NCI-H1048 (cell line): ENCODE measurements at regions not wholly inside any gene's neighbourhood (a gene's known extent, or its start where the extent isn't known, plus 50 kb on each side); places are given as distances from the start of the nearest gene placed in this dataset.

Experiments used
- DNase-seq: peaks from one replicate; lab custom pipeline; 2025; lab: John Stamatoyannopoulos, UW

DNA sequence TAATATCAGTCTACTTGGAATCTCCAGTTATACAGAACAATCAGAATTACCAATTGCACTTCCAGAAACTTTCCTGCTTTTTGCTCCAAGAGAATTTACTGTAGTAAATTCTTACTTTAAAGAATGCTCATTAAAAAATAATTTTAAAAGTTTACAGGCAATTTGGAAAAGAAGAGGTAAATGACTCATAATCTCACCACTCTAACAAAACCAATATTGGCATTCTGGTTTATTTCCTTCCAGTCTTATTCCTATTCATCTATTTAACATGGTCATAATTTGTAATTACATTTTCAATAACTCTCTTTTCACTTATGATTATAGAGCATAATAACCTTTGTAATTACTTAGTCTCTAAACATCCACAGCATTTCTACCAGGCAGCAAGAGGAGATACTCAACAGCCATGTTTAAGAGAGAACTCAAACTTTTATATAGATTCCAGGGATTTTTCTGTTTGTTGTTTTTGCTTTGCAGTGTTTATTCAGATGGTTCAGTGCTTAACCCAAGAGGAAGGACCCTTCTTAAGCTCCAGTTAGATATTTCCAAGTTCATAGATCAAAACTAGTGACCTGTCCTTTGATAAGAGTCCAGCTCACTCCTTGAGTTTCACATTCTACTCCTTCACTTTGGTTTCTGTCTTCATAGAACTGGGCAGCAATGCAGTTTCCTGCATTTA lies 464.7 kb downstream of the TXNL1 start:
- no peak for DNase-seq

DNA sequence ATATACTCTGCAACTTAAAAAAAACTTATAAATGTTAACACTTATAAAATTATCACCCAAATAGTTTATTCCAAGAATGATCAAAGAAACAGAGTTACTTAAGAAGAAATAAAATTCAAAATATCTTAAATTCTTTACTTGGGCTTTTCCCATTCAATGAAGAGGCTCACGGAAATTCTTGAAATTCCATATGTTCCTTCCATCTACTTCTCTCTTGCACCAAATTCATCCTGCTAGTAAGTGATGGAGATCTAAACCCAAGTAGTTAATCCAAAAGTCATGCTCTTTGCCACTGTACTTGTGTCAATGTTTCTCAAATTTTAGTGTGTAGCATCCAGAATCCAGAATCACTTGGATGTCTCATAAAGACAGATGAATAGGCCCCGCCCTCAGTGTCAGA lies 465.9 kb downstream of the TXNL1 start:
- no peak for DNase-seq

DNA sequence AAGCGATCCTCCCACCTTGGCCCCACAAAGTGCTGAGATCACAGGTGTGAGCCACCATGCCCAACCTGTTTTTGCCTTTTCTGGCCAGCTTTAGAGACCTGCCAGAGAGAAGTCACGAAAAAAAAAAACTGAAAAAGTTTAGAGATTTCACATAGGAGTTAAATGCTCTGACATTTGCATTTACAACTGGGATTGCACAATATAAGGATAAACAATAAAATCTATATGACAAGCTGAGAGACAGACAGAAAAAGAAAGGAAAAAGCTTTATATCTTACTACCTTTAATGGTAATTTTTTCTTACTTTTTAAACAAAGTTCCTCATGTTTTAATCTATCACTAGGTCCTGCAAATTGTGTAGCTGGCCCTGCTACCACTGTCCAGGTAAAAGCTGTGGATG lies 466.5 kb downstream of the TXNL1 start:
- no peak for DNase-seq

DNA sequence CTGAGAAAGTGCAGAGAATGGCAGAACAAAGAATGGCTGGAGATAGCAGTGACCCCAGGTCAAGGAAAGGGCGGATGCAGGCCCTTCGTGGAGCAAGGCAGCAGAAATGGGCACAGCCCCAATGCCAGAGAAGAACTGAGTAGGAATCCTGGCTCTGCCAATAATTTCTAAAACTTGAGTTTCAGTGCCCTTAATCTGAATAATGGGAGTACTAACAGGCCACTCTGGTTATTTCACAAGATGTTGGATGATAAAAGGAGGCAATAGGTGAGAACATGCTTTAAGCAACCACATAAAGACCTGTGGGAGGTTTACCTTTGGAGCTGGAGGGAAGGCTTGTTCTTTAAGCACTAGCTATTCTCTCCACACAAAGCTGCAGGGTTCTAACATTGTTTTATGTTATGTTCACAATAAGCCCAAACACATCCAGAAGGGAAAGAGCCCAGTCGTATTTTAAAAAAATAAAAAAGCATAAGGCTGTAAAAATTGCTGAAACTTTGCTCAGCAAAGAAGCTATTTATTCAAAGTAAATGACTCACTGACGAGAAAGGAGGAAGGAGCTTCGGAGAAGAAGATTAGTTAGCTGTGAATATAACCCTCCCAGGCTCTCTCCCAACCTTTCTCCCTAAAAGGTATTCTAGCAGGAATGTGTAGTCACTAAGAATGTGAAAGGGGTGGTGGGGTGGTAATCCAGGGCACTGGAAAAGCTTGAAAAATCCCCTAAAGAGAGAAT lies 470.2 kb downstream of the TXNL1 start:
- no peak for DNase-seq

DNA sequence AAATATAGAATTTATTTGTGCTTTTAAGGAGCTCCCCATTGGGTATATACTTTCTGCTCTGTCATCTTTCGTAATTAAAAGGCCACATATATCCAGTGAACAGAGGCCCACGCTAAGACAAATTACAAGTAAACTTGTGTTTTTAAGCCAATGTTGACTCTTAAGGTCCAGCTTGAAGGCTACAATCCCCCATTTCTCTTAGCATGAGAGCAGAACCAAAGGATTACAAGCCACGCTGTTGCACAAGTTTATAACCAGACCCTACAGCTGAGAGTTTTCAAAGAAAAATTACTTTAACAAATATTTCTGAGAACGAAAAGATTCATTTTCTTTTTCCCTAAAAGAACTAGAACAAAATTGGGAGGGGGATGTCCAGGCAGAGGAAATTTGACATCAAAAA lies 471.0 kb downstream of the TXNL1 start:
- DNase-seq = no peak

DNA sequence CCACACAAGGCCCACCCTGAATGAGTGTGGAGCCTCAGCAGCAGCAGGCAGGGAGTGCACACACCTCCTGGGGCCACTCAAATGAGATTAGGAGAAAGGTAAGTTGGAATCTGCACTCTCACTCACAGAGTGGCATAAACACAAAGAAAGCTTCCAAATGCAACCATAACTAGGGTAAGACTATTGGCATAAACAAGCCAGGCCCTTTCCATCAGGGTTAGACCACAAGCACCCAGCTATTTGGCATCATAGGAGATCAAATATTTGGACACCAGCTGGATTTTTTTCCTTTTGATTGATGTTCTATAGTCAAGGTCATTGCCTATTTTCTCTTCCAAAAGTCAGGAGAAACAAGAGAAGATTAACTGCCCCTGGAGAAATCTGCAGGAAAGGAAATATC lies 471.5 kb downstream of the TXNL1 start:
- no peak for DNase-seq

DNA sequence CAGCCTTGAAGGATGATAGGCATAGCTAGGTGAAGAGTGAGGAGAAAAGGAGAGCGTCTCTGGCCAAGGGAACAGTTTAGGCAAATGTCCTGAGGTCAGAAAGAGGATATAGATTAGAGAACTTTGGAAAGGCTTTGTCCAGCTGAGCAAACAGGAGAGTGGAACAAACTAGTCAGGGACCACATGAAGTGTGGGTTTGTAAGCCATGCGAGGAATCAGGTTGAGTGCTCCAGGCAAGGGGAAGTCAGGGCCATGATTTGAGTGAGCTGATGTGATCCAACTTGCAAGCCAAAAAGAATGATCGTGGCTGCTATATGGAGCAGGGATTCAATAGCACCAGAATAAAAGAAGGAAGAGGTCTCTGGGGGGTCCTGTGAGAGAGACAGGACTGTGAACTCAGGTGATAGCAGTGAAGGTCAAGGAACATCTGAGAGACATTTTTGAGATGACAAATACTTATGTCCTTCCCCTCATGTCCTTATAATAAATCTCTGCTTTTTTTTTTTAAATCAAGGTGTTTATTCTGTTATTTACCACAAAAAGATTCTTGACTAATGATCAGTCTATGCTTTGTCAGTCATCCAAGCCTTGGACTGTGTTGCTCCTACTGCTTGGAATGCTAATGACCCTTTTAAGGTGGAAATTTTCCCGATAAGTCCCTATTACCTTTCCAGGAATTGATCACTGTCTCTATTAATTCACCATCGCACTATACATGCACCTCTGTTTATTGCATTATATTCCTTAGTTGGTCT lies 472.6 kb downstream of the TXNL1 start:
- DNase-seq = no peak

DNA sequence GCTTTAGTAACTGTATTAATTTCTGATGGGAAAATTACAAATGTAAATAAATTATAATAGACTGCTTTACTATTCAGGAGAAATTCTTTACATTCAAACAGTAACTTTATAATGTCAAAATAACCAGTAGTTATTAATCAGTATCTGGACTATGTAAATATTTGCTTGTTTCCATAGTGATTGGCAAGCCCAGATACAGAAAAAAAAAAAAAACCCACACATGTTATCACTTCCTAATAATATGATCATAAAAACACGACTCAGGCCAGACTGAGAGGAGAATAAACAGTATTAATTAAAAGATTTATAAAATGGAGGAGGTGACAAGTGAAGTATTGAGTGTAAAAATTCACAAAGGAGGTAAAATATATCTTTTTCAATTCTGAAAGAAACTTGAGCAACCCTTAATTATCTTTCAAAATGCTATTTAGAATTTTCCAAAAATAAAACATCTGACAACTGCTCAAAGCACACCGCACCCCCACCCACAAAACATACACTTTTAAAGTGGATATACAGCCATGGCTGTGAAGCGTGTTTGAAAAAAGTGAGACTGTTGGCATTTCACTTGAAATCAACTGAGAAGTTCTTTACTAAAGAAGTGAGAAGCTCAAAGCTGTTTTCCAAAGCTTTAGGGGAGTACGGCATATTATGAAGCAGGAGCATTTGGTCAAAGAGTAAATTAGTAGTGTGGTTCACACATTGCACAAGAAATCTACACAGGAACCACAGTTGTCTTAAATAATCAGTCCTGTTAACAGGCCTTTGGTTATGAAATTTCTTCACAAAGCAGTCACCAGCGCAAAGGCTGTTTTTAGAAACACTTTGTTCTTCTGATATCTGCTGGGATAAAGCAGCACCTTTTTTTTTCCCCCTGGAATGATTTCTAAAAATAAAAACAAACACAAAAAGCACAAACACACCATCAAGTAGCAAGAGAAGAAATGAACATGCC lies 475.8 kb downstream of the TXNL1 start:
- DNase-seq = no peak

DNA sequence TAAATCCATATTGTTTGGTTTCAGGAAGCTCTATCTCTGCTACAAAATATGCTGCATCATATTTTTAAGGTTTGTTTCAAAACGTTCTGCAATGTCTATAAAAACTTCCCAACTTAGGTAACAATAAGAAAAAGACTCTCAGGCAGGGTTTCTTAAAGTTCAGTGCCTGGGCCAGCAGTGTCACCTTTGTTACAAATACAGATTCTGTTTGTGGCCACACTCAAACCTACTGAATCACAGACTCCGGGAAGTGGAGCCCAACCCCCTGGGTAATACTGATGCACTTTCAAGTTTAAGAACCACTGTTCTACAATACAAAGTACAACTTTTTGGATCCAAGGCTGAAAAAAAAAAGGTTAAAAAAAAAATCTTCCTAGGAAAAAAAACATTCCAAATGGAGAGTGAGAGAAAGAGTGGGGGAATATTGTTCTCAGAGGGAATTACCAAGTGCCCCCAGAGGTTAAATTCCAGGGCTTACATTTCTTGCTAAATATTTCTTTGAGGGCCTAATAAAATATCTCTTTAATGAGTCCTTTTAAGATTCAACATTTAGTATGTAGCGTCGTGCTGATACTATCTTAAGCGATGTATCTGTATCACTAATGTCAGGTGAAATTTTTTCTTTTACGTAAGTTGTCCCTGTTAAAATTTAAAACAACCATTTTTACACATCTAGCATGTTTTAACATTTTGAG lies 476.7 kb downstream of the TXNL1 start:
- DNase-seq = no peak

DNA sequence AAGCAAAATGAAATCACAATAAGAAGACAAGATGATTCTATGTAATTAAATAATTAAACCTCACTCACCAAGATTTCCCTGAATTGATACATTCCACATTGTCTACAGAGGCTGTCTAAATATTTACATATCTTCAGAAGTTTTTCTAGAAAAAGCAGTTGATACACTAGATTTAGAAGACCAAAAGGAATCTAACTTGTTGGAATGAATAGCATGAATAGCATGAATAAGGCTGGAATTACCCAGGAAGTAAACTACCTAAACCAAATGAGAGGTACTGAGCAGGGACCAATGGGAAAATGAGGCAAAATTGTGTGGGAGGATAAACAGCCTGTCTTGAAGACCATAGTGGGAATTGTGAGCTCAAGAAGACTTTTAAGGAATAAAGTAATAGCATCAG lies 479.7 kb downstream of the TXNL1 start:
- no peak for DNase-seq

DNA sequence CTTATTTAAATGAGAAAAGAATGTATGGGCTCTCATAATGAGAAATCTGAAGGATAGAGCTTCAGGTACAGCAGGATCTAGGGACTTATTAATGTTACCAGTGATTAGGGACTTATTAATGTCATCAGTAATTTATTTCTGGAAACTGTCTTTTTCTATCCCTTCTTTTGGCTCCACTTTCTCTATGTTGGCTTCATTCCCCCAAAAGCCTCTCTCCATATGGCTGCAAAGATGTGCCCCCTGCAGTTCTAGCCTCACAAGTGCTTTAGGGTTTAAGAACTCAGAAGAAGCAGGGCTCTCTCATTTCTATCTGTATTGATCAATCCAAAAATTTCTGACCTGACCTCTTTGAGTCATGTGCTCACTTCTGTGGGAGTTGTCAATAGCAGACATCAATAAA lies 480.9 kb downstream of the TXNL1 start:
- no peak for DNase-seq

DNA sequence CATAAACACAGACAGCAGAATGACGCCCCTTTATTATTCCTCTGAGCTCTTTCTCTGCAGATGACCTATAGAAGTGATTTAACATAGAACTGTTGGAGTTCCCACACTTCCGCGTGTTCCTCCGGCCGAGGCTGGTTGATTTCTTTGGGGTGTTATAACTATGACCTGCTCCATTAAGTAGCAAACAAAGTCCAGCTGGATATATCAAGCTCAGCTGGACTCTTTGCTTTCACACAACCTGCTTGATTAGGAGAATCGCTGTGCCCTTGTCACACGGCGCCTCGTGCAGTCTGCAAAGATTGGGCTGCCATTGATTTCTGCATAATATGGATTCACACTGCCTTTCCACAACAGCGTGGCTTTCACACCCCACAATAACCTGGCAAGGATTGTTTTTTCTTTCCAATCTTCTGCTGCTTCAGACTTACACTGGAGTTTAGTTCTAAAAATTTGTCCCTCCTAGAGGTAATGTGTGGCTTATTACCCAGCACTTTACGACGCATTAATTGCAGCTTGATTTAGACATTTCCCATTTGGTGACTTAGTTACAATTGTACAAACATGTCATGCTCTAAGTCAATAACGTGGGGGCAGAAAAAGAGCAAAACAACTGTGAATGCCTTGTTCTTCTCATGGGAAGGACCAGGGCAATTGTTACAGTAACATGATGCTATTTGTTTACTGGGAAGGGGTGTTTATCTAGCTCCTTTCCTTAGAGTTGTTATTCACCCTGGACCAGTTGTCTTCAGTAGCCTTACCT lies 485.7 kb downstream of the TXNL1 start:
- DNase-seq = no peak

DNA sequence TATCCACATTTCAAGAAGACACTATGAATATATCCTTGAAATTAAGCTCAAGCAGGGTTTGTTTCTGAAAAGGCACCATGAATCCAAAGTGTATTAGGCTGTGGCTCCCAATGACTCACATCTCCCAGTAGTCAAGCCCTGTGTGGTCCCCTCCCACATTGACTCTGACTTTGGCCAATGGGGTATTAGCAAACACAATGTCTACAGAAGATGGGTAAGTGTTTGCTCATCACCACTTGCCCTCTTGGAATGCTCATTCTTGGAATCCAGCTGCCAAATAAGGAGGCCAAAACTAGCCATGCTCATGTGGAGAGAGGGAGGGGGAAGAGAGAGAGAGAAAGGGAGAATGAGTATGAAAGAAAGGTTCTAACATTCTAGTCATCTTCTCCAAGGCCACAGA lies 490.0 kb downstream of the TXNL1 start:
- DNase-seq = no peak

DNA sequence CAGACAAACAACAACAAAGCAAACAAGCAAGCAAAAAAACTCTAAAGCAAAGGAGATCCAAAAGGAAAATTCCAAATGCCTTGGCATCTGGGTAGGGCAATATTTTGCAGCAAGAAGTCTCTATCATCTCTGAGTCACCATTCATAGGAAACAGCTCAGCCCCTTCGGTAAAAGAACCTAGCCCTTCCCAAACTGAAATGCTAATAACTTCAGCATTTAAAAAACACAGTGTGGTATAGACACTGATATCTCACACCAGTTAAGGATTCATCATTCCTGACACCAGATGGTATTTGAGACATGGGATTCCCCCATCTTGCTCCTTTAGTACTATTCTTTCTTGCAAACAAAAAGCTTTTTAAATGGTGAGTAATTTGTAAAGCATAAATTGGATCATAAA lies 491.8 kb downstream of the TXNL1 start:
- no peak for DNase-seq

DNA sequence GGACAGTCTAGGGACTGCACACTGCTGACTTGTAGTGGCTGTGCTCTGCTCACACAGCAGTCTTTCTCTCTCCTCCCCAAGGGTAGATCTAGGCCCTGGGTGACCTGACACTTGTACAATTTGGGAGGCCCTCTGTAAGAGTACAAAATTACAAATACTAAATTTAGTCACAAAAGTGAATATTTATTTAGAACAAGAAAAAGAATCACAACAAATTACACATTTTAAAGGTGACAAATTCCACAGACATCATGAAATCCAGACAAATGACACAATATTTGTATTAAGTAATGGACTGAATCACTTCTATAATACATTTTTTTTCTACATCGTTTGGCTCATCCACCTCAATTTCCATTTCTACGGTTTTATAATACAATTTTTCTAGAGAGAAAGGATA lies 496.4 kb downstream of the TXNL1 start:
- DNase-seq = no peak

DNA sequence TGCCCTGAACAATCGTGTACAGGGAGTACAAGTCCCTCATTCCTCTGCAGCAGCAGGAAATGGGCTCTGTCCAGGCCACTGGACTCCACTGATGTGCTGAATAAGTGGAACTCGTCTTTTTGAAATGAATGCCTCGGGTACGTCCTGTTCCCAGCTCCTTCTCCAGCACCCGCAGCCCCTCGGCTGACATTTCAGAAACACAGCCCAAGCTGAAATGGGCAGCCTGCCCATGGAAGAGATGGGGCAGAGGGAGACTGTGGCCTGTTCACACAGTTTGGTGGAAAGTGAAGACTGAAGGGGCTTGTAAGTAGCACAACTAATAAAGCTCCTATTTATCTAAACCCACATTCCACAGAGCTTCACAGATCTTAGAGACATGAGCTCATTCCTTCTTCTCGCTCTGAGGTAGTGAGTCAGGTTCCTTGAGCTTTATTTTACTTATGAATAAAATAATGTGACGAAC lies 498.6 kb downstream of the TXNL1 start:
- DNase-seq = no peak

DNA sequence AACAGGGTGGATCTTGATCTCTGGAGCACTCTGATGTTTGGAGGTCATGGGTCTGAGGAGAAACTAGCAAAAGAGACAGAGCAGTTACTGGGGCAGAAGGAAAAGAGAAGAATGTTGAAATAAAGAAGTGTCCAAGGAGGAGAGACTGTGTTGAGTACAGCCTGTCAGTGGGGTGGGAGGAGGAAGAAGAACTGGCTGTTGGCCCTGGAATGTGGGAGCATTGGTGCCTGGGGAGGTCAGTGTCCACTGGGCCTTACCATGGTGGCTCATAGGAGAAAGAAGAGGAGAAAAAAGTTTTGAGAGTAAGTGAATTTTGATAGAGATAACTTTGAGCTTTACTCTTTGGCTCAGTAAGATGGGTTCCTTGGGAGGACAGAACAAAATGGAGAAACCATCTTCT lies 499.0 kb downstream of the TXNL1 start:
- DNase-seq = no peak

DNA sequence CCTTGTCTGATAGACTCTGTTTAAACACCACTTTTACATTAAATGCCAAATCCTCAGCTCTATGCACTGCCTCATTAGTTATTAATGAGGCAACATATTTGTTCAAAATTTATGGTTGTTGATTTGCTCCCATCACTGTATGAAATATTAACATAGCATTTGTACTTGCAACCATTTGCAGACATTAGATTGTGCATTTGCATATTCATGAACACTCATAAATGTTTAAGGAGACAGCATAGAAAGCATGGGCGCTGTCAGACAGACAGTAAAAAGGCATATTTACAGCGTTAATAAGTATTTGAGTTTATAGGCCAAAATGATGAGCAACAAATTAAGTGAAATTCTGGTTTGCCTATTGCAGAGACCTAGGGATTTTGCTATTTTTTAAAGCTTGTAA lies 502.3 kb downstream of the TXNL1 start:
- DNase-seq = no peak

DNA sequence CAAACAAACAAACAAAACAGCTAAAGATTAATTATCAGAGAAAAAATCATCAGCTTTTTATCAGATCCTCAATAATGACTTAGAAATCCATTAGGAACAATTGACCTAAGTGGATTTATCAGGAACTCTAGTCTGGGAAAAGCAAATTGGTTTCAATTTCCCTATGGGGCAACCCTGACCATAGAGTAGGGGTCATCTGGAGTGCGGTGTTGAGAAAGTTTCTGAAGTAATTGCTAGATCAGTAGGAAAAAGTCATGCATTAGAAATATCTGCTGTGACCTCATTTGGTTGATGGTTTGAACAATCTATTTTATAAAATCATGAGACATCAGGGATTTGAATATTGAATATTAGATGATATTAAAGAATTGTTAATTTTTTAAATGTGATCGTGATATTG lies 507.9 kb downstream of the TXNL1 start:
- DNase-seq = no peak

DNA sequence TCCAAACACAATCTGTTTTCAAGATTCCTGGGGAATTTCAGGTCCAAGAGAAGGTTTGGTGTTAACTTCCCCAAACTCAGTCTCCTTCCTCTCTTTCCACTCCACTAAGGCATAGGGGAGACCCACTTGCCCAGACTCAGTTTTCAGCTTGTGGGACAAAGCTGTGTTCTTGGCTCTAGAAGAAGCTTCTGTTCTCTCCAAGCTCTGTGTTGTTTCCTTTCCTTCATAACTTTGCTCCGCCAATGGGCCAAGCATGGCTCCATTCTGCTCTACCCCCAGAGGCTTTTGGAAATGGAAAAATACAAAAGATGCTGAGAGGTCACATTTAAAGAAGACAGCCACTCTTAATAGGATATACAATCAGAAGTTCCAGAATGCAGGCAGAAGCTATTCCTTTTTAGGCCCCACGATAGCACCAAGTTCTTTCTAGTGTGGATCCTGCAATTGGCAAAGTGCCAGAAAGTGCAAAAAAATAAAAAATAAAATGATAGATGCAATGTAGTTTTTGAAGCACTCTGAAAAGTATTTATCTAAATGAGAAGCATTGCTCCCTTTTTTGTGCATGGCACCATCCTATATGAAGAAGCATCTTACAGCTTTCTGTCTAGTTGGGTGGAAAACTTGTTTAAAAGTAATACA lies 510.1 kb downstream of the TXNL1 start:
- DNase-seq = no peak
